ENCODE measurements at regions not wholly inside any gene's neighbourhood (a gene's known extent, or its start where the extent isn't known, plus 50 kb on each side); places are given as distances from the start of the nearest gene placed in this dataset.

DNA sequence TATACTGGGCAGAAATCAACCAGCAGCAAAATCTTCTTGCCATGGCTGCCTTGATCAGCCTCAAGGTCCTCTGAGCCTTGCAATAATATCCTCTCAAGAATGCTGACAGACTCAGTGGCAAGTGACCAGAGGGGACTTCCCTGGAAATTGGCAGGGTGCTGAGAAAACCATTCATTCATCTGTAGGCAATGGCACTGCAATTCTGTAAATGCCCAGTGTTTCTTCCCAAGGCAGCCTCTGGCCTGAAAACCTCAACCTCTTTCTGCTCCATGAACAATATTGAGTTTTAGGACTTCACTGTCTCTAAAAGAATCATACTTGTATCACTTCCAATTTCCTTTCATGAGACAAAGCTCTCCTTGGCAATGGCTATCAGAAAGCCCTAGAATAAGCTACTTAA, 754.3 kb upstream of the TENM3 start:
- TF ChIP-seq, protein P1, sequence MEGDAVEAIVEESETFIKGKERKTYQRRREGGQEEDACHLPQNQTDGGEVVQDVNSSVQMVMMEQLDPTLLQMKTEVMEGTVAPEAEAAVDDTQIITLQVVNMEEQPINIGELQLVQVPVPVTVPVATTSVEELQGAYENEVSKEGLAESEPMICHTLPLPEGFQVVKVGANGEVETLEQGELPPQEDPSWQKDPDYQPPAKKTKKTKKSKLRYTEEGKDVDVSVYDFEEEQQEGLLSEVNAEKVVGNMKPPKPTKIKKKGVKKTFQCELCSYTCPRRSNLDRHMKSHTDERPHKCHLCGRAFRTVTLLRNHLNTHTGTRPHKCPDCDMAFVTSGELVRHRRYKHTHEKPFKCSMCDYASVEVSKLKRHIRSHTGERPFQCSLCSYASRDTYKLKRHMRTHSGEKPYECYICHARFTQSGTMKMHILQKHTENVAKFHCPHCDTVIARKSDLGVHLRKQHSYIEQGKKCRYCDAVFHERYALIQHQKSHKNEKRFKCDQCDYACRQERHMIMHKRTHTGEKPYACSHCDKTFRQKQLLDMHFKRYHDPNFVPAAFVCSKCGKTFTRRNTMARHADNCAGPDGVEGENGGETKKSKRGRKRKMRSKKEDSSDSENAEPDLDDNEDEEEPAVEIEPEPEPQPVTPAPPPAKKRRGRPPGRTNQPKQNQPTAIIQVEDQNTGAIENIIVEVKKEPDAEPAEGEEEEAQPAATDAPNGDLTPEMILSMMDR (IDR thresholded peaks at IDR 0.05; ENCODE audit: extremely low read depth, low read depth, low read length) = no peak
- Histone ChIP-seq H3K27me3 (ENCODE audit: insufficient read depth, low read length) (no peaks in the 10 kb centered on the region), H3K4me3 (ENCODE audit: insufficient read depth, low read length) (no peak overlapping the region), H3K36me3 (ENCODE audit: insufficient read depth, low read length) (no peaks in the 10 kb centered on the region), H2AFZ (ENCODE audit: low read length) (no peak overlapping the region), H3K4me1 (ENCODE audit: insufficient read depth, low read length) (no peaks in the 10 kb centered on the region), H3K79me2 (ENCODE audit: insufficient read depth, low read length) (no peaks in the 10 kb centered on the region), H3K4me2 (ENCODE audit: insufficient read depth, low read length) (no peak overlapping the region), H4K20me1 (ENCODE audit: insufficient read depth, low read length) (no peaks in the 10 kb centered on the region), H3K9me3 (ENCODE audit: low read depth, low read length) (no peaks in the 10 kb centered on the region), H3K27ac (ENCODE audit: low read depth, low read length) (no peak overlapping the region)
- DNase-seq (ENCODE audit: insufficient read length, low spot score, missing footprints) = no peak

DNA sequence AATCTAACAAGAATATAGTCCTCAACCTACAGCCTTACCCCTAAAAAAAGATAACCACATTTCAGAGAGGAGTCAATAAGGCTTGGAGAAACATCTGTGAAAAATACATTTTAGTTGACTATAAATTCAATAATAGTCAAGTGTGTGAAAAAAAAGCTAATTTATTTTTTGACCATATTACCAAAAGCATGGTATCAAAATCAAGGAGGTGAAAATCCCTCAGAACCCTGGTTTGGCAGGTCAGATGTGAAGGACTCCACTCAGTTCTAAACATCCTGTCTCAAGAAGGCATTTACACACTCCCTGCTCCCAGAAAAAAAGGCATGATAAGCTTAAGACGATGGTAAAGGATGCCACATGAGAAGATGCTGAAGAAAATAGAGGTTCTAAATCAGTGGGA, 745.1 kb upstream of the TENM3 start:
- Histone ChIP-seq H3K4me2 (ENCODE audit: insufficient read depth, low read length) (no peak overlapping the region), H3K9me3 (ENCODE audit: low read depth, low read length) (no peaks in the 10 kb centered on the region), H3K27ac (ENCODE audit: low read depth, low read length) (no peak overlapping the region), H2AFZ (ENCODE audit: low read length) (no peak overlapping the region), H3K4me1 (ENCODE audit: insufficient read depth, low read length) (no peaks in the 10 kb centered on the region), H3K4me3 (ENCODE audit: insufficient read depth, low read length) (no peak overlapping the region), H3K79me2 (ENCODE audit: insufficient read depth, low read length) (no peaks in the 10 kb centered on the region), H4K20me1 (ENCODE audit: insufficient read depth, low read length) (no peaks in the 10 kb centered on the region), H3K27me3 (ENCODE audit: insufficient read depth, low read length) (no peaks in the 10 kb centered on the region), H3K36me3 (ENCODE audit: insufficient read depth, low read length) (no peaks in the 10 kb centered on the region)
- DNase-seq (ENCODE audit: insufficient read length, low spot score, missing footprints) = no peak
- TF ChIP-seq, protein P1 (IDR thresholded peaks at IDR 0.05; ENCODE audit: extremely low read depth, low read depth, low read length) = no peak

DNA sequence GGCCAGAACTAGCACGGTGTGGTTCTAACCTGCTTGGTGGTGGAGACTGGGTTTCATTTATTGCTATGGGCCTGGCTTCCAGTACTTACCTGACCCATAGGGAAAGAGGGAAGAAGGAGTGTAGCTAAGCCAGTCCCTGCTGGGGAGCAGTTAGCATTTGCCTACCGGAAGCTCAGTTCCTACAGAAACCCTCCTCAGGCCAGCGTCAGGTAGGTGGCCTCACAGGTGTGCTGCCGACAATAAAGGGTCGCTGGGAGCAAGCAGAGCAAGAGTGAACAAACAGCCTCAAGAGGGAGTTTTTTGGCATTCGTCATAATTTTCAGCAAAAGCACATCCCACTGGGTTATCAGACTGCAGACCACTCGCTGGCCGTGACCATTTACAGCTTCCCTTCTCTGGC, 740.6 kb upstream of the TENM3 start:
- TF ChIP-seq, protein P1 (IDR thresholded peaks at IDR 0.05; ENCODE audit: extremely low read depth, low read depth, low read length) = no peak
- no peak for DNase-seq (ENCODE audit: insufficient read length, low spot score, missing footprints)

DNA sequence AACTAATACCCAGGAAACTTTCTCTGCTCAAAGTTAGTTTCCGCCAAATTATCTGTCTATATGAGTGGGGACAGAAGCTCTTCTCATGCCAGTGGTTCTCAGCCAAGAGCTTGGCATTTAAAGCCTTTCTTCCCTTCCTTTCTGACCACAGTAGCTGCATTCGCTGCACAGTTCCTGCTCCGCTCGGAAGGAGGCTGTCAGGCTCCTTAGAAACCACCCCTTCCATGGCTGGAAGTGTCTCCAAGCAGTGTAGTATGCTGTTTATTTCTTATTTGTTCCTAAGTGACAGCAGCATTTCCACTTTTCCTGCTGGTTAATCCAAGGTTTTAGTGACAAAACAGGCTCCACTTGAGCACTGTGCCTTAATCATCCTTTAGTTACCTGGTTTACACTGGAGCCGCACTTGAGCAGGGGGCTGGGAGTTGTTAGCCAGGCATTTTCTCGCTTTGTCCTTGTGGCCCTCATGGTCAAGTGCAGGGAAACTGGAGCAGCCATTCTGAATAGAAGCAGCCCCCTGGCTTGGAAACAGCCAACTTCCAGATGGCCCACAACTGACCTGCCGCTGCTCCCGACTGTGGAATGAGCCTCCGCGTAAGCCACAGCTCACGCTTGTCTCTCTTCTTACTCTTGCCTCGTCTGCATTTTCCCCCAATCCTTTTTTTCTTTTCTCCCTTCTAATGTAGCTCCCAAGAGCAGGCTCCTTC, 739.4 kb upstream of the TENM3 start:
- no peaks in the 10 kb centered on the region for H3K79me2 ChIP-seq (ENCODE audit: insufficient read depth, low read length)
- no peak overlapping the region for H2AFZ ChIP-seq (ENCODE audit: low read length)
- H3K4me3 ChIP-seq (ENCODE audit: insufficient read depth, low read length) = no peak overlapping the region
- H4K20me1 ChIP-seq (ENCODE audit: insufficient read depth, low read length) = no peaks in the 10 kb centered on the region
- no peak for DNase-seq (ENCODE audit: insufficient read length, low spot score, missing footprints)
- H3K36me3 ChIP-seq (ENCODE audit: insufficient read depth, low read length) = no peaks in the 10 kb centered on the region
- H3K4me2 ChIP-seq (ENCODE audit: insufficient read depth, low read length) = no peak overlapping the region
- TF ChIP-seq, protein P1 (IDR thresholded peaks at IDR 0.05; ENCODE audit: extremely low read depth, low read depth, low read length) = no peak
- H3K4me1 ChIP-seq (ENCODE audit: insufficient read depth, low read length) = no peaks in the 10 kb centered on the region
- H3K27me3 ChIP-seq (ENCODE audit: insufficient read depth, low read length) = no peaks in the 10 kb centered on the region
- no peak overlapping the region for H3K27ac ChIP-seq (ENCODE audit: low read depth, low read length)
- no peaks in the 10 kb centered on the region for H3K9me3 ChIP-seq (ENCODE audit: low read depth, low read length)

More for the DNA sequence above, 740.6 kb upstream of the TENM3 start:
- no peaks in the 10 kb centered on the region for H4K20me1 ChIP-seq (ENCODE audit: insufficient read depth, low read length)
- no peak overlapping the region for H3K4me2 ChIP-seq (ENCODE audit: insufficient read depth, low read length)
- H3K27me3 ChIP-seq (ENCODE audit: insufficient read depth, low read length) = no peaks in the 10 kb centered on the region
- H3K9me3 ChIP-seq (ENCODE audit: low read depth, low read length) = no peaks in the 10 kb centered on the region
- H3K4me1 ChIP-seq (ENCODE audit: insufficient read depth, low read length) = no peaks in the 10 kb centered on the region
- H3K36me3 ChIP-seq (ENCODE audit: insufficient read depth, low read length) = no peaks in the 10 kb centered on the region
- no peak overlapping the region for H3K4me3 ChIP-seq (ENCODE audit: insufficient read depth, low read length)
- H3K27ac ChIP-seq (ENCODE audit: low read depth, low read length) = no peak overlapping the region
- no peak overlapping the region for H2AFZ ChIP-seq (ENCODE audit: low read length)
- no peaks in the 10 kb centered on the region for H3K79me2 ChIP-seq (ENCODE audit: insufficient read depth, low read length)
